Progenitor cell of endocrine pancreas (in vitro differentiated cells): ENCODE measurements at regions not wholly inside any gene's neighbourhood (a gene's known extent, or its start where the extent isn't known, plus 50 kb on each side); places are given as distances from the start of the nearest gene placed in this dataset.
A peak's percentile ranks its signal among the peaks of the same experiment; 100 is the strongest.

Experiments used
- DNase-seq: peaks from one replicate; pipeline ENCODE4 v3.0.0; 2021; ENCODE audit warnings: low spot score; ENCODE audit not compliant: unreplicated experiment
- H3K27ac Mint-ChIP-seq: 2 replicates; pipeline ENCODE4 v1.8.0; 2021; ENCODE audit warnings: mild to moderate bottlenecking, moderate library complexity, mixed read lengths
- H3K27me3 Mint-ChIP-seq: 2 replicates; pipeline ENCODE4 v1.8.0; 2021; ENCODE audit warnings: mixed read lengths
- H3K36me3 Mint-ChIP-seq: 2 replicates; pipeline ENCODE4 v1.8.0; 2022; ENCODE audit warnings: mixed read lengths; ENCODE audit not compliant: insufficient read depth
- H3K4me1 Mint-ChIP-seq: 2 replicates; pipeline ENCODE4 v1.8.0; 2021; ENCODE audit warnings: low read depth, mixed read lengths
- H3K4me3 Mint-ChIP-seq: 2 replicates; pipeline ENCODE4 v1.8.0; 2021; ENCODE audit warnings: low read depth, mild to moderate bottlenecking, moderate library complexity, mixed read lengths
- H3K9me3 Mint-ChIP-seq: 2 replicates; pipeline ENCODE4 v1.8.0; 2021; ENCODE audit warnings: low read depth, mixed read lengths
- CTCF ChIP-seq: fragments of 200-600 bp; sonication (generic); IDR thresholded peaks from one replicate; pipeline ENCODE4 v1.5.0; 2021; ENCODE audit warnings: antibody characterized with exemption, mild to moderate bottlenecking; ENCODE audit not compliant: unreplicated experiment

DNA sequence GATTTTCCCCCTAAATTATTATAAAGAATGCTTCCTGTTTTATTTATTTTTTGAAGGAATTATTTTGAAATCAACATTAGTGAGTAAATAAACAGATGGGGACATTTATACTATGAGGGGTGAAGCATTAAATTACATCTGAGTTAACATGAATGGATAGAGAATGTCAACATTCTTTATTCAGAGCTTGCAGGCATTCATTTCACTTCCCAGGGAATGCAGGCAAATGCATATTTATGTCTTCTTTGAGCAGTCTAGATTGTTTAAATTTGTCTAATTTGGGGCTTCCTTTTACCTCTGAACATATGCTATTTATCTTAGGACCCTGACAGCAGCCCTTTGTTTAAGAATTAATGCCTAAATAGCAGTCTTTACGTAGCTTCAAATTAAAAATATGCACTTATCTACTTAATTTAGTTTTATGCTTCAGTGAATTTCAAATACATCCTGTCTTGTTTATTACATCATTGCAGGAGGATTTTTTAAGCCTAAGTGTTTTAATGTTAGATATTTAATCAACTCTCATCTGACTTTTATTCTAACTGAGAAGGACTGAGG, 630.5 kb upstream of the LMCD1 start:
- TF ChIP-seq CTCF, result no peak
- H3K4me1 Mint-ChIP-seq, result peaks cover 4% of the 10 kb centered on the region
- H3K4me3 Mint-ChIP-seq, result no peak overlapping the region
- peaks cover 5% of the 10 kb centered on the region for H3K9me3 Mint-ChIP-seq
- no peak for DNase-seq
- H3K36me3 Mint-ChIP-seq, result no peaks in the 10 kb centered on the region
- H3K27me3 Mint-ChIP-seq, result no peaks in the 10 kb centered on the region
- H3K27ac Mint-ChIP-seq, result no peak overlapping the region

GRCh38 chr3:7874116-7874515, 627.5 kb upstream of the LMCD1 start:
- no peak overlapping the region for H3K27ac Mint-ChIP-seq
- no peak overlapping the region for H3K4me3 Mint-ChIP-seq
- no peaks in the 10 kb centered on the region for H3K36me3 Mint-ChIP-seq
- TF ChIP-seq CTCF, result no peak
- peaks cover 5% of the 10 kb centered on the region for H3K9me3 Mint-ChIP-seq
- H3K4me1 Mint-ChIP-seq, result peaks cover 9% of the 10 kb centered on the region
- no peak for DNase-seq
- H3K27me3 Mint-ChIP-seq, result no peaks in the 10 kb centered on the region

DNA sequence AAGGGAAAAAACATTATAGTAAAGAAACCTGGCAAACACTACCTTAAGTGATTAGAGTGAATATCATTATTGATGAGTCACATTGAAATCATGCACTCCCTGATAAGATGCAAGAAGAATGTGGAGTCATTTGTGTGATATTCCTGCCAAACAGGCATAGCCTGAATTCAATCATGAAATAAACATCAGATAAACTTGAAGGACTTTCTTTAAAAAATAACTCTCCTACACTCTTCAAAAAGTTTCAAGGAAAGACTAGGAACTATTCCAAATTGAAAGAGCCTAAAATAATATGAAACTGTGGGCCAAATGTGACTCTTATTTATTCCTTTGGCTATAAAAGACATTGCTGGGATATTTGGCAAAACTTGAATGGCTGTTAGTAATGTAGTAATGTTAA, 625.7 kb upstream of the LMCD1 start:
- no peak overlapping the region for H3K4me3 Mint-ChIP-seq
- no peak for TF ChIP-seq CTCF
- H3K27me3 Mint-ChIP-seq, result no peaks in the 10 kb centered on the region
- no peaks in the 10 kb centered on the region for H3K36me3 Mint-ChIP-seq
- peaks cover 9% of the 10 kb centered on the region for H3K4me1 Mint-ChIP-seq
- peaks cover 5% of the 10 kb centered on the region for H3K9me3 Mint-ChIP-seq
- no peak overlapping the region for H3K27ac Mint-ChIP-seq
- no peak for DNase-seq

DNA sequence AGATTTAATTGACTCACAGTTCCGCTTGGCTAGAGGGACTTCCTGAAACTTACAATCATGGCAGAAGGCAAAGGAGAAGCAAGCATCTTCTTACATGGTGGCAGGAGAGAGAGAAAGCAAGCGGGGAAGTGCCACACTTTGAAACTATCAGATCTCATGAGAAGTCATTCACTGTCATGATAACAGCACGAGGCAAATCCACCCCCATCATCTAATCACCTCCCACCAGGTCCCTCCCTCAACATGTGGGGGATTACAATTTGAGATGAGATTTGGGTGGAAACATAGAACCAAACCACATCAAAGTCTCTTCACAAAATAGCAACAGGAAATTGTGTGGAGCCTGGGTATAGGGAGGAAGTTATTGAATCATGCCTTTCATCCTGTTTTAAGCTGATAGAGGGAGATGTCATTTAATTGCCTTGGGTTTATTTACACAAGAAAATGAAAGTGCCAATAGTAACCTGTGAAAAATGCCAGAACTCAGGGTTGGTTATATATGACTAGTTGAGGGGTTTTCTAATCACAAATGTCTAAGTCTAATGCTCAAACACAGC, 624.8 kb upstream of the LMCD1 start:
- Mint-ChIP-seq H3K9me3 (peaks cover 5% of the 10 kb centered on the region), H3K4me1 (peaks cover 9% of the 10 kb centered on the region), H3K27me3 (no peaks in the 10 kb centered on the region), H3K4me3 (no peak overlapping the region), H3K36me3 (no peaks in the 10 kb centered on the region), H3K27ac (peak overlapping the region; percentile 60)
- no peak for TF ChIP-seq CTCF
- no peak for DNase-seq

- Mint-ChIP-seq H3K4me3 (no peak overlapping the region), H3K27ac (no peak overlapping the region), H3K36me3 (no peaks in the 10 kb centered on the region), H3K9me3 (peaks cover 5% of the 10 kb centered on the region), H3K27me3 (no peaks in the 10 kb centered on the region), H3K4me1 (peaks cover 9% of the 10 kb centered on the region)
- no peak for TF ChIP-seq CTCF
- DNase-seq, result no peak
Observed at GRCh38 chr3:7877312-7877711, 624.3 kb upstream of the LMCD1 start.
